ENCODE measurements at regions not wholly inside any gene's neighbourhood (a gene's known extent, or its start where the extent isn't known, plus 50 kb on each side); places are given as distances from the start of the nearest gene placed in this dataset.

GRCh38 chr1:229851511-229851910 lies 215.5 kb upstream of the GALNT2 start:
- WGBS (ENCODE audit: low lambda C conversion rate) = 41% methylated on average over 5 of the region's 6 CpGs
- POLR2A ChIA-PET = no interaction called here
- CTCF ChIA-PET = interaction anchor here (0.9 kb wide), 1 partner anchor 190 kb away, joined by 4 read pairs; no protein-coding TSS in a partner anchor
- Histone ChIP-seq H3K4me1 (ENCODE audit: control insufficient read depth in 1 of 2, insufficient read depth in 2 of 2, low read depth in 1 of 2, low read length in 1 of 2) (peaks cover 0 to 3% of the 10 kb centered on the region in 2 experiments; a peak in 1 of 4 replicates), H3F3A (replicated peaks; ENCODE audit: insufficient read depth) (no peaks in the 10 kb centered on the region), H3K9ac (no peak overlapping the region), H3K9me2 (no peaks in the 10 kb centered on the region), H3K79me2 (ENCODE audit: insufficient read depth) (no peaks in the 10 kb centered on the region), H3K27ac (ENCODE audit: low read depth in 2 of 2, low read length in 1 of 2) (no peak overlapping the region), H3K36me3 (replicated peaks in 1 of 2; ENCODE audit: control insufficient read depth in 1 of 2, insufficient read depth in 2 of 2, low read length in 1 of 2) (no peaks in the 10 kb centered on the region), H3K4me2 (no peak overlapping the region), H4K20me1 (ENCODE audit: insufficient read depth) (no peaks in the 10 kb centered on the region), H3K9me3 (no peaks in the 10 kb centered on the region), H3K27me3 (ENCODE audit: insufficient read depth) (no peaks in the 10 kb centered on the region), H3K4me3 (ENCODE audit: low read depth in 2 of 2, low read length in 1 of 2) (no peak overlapping the region), H2AFZ (ENCODE audit: low read depth) (no peak overlapping the region)
- TF ChIP-seq FOSL2 (IDR thresholded peaks at IDR 0.05; ENCODE audit: borderline replicate concordance, low read depth) (no peak), CTCF (IDR thresholded peaks at IDR 0.05) (no peak), MXI1 (IDR thresholded peaks at IDR 0.05; ENCODE audit: low read depth, low read length) (no peak), EZH2phosphoT487 (IDR thresholded peaks at IDR 0.05; ENCODE audit: borderline replicate concordance, low read depth) (no peak), RAD21 (IDR thresholded peaks at IDR 0.05; ENCODE audit: low read length) (no peak), PBX3 (IDR thresholded peaks at IDR 0.05) (no peak), TAF1 (IDR thresholded peaks at IDR 0.05; ENCODE audit: borderline replicate concordance, low read depth, low read length) (no peak), TEAD4 (IDR thresholded peaks at IDR 0.05; ENCODE audit: borderline replicate concordance, insufficient read depth) (no peak)
- no peak for DNase-seq

GRCh38 chr1:229853751-229854150 lies 213.3 kb upstream of the GALNT2 start:
- POLR2A ChIA-PET = no interaction called here
- no peak for DNase-seq
- H3K4me3 ChIP-seq (ENCODE audit: low read depth in 2 of 2, low read length in 1 of 2) = no peak overlapping the region
- H3K9me3 ChIP-seq = no peaks in the 10 kb centered on the region
- no peaks in the 10 kb centered on the region for H3K9me2 ChIP-seq
- WGBS (ENCODE audit: low lambda C conversion rate) = 100% methylated on average over 3 of the region's 3 CpGs
- CTCF ChIA-PET = interaction anchor here (1.9 kb wide), 1 partner anchor 192 kb away, joined by 5 read pairs; no protein-coding TSS in a partner anchor
- H3F3A ChIP-seq (replicated peaks; ENCODE audit: insufficient read depth) = no peaks in the 10 kb centered on the region
- no peaks in the 10 kb centered on the region for H3K79me2 ChIP-seq (ENCODE audit: insufficient read depth)
- H3K27ac ChIP-seq (ENCODE audit: low read depth in 2 of 2, low read length in 1 of 2) = no peak overlapping the region
- no peaks in the 10 kb centered on the region for H3K27me3 ChIP-seq (ENCODE audit: insufficient read depth)
- no peak overlapping the region for H3K4me2 ChIP-seq
- H2AFZ ChIP-seq (ENCODE audit: low read depth) = no peak overlapping the region
- H4K20me1 ChIP-seq (ENCODE audit: insufficient read depth) = no peaks in the 10 kb centered on the region
- H3K36me3 ChIP-seq (replicated peaks in 1 of 2; ENCODE audit: control insufficient read depth in 1 of 2, insufficient read depth in 2 of 2, low read length in 1 of 2) = no peaks in the 10 kb centered on the region
- H3K4me1 ChIP-seq (ENCODE audit: control insufficient read depth in 1 of 2, insufficient read depth in 2 of 2, low read depth in 1 of 2, low read length in 1 of 2) = peaks cover 0 to 3% of the 10 kb centered on the region in 2 experiments; a peak in 1 of 4 replicates
- H3K9ac ChIP-seq = no peak overlapping the region
- TF ChIP-seq RAD21 (IDR thresholded peaks at IDR 0.05; ENCODE audit: low read length) (no peak), JUND (IDR thresholded peaks at IDR 0.05) (no peak), FOXJ3 (CRISPR knock-in tag; IDR thresholded peaks at IDR 0.05) (no peak), RFX5 (IDR thresholded peaks at IDR 0.05; ENCODE audit: low read length) (no peak), RCOR1 (IDR thresholded peaks at IDR 0.05; ENCODE audit: low read length) (no peak), PBX3 (IDR thresholded peaks at IDR 0.05) (no peak), NRF1 (IDR thresholded peaks at IDR 0.05; ENCODE audit: low read depth, low read length) (no peak), NFIC (IDR thresholded peaks at IDR 0.05; ENCODE audit: borderline replicate concordance) (no peak), FOSL2 (IDR thresholded peaks at IDR 0.05; ENCODE audit: borderline replicate concordance, low read depth) (no peak), TCF12 (IDR thresholded peaks at IDR 0.05) (no peak), IRF3 (IDR thresholded peaks at IDR 0.05; ENCODE audit: low read depth, low read length) (no peak), CTCF (IDR thresholded peaks at IDR 0.05) (no peak), ELF1 (IDR thresholded peaks at IDR 0.05) (no peak), GABPA (IDR thresholded peaks at IDR 0.05; ENCODE audit: low read depth) (no peak), EP300 (IDR thresholded peaks at IDR 0.05; ENCODE audit: borderline replicate concordance in 1 of 2, low read depth in 1 of 2, low read length in 1 of 2) (no peak), USF2 (IDR thresholded peaks at IDR 0.05; ENCODE audit: borderline replicate concordance, low read depth, low read length) (no peak)

All from SK-N-SH (cell line).